Mucosa of descending colon (tissue), 3 donors: ENCODE measurements at regions not wholly inside any gene's neighbourhood (a gene's known extent, or its start where the extent isn't known, plus 50 kb on each side); places are given as distances from the start of the nearest gene placed in this dataset.

Experiments used
- ATAC-seq: fragments of 200-7000 bp; cut with Tn5 transposase; one replicate; pipeline ENCODE4 v1.9.1; 2020; ENCODE audit warnings: mild to moderate bottlenecking, moderate library complexity
- DNase-seq, 3 donors: peaks; one replicate each; pipeline ENCODE4 v3.0.0-alpha.2; 2020
- H3K36me3 ChIP-seq: fragments of 200-600 bp; one replicate; pipeline ENCODE4 v1.8.0; 2021; ENCODE audit warnings: low read depth, mild to moderate bottlenecking
- H3K4me1 ChIP-seq: fragments of 200-600 bp; one replicate; pipeline ENCODE4 v1.8.0; 2021; ENCODE audit warnings: low read depth, mild to moderate bottlenecking
- H3K4me3 ChIP-seq: fragments of 200-600 bp; one replicate; pipeline ENCODE4 v1.8.0; 2021; ENCODE audit warnings: mild to moderate bottlenecking
- H3K9me3 ChIP-seq: fragments of 200-600 bp; one replicate; pipeline ENCODE4 v1.8.0; 2021; ENCODE audit warnings: mild to moderate bottlenecking
- intact Hi-C, 2 donors: fragments of 100-400 bp; cut with DNase I in 1 of 2; cut with micrococcal nuclease in 1 of 2; formaldehyde crosslinking; loops; one replicate each; pipeline versions ENCODE4 v1.11.0 to v1.11.1; 2022; cut with DNase I, micrococcal nuclease
- TF ChIP-seq, protein P1 (sequence below): fragments of 200-600 bp; IDR thresholded peaks from one replicate; pipeline ENCODE4 v1.8.0; 2022; ENCODE audit warnings: antibody characterized with exemption, mild to moderate bottlenecking
- donor health status: DM: no; HTN: no; CAD: no; lungs with moderate emphysema.
- donor health status: DM: no; HTN: no; CAD: no.
- donor health status: DM: no; HTN: yes; CAD: no.

DNA sequence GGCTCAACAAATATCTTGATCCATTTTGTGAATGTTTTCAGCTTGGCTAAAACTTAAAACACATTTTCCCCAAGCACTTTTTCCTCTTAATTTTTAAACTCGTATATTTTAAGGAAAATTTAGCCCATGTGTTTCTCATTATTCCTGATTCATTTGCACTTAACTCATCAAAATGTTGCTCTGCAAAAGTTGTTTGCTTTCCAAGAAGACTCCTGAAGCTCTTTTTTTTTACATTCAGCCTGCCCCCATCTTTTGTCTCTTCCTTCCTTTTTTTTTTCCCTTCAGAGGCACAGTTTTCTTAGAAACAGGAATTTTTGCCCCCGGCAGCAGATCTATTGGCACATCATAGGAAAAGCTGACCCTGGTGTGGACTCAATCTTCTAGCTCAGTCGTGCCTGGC, 155.0 kb upstream of the SALL1 start:
- H3K9me3 ChIP-seq = no peaks in the 10 kb centered on the region
- no peaks in the 10 kb centered on the region for H3K36me3 ChIP-seq
- no peak overlapping the region for H3K4me3 ChIP-seq
- intact Hi-C loops = no loop called here
- H3K4me1 ChIP-seq = no peaks in the 10 kb centered on the region
- ATAC-seq (no peak), DNase-seq (no peak)
- TF ChIP-seq, protein P1, sequence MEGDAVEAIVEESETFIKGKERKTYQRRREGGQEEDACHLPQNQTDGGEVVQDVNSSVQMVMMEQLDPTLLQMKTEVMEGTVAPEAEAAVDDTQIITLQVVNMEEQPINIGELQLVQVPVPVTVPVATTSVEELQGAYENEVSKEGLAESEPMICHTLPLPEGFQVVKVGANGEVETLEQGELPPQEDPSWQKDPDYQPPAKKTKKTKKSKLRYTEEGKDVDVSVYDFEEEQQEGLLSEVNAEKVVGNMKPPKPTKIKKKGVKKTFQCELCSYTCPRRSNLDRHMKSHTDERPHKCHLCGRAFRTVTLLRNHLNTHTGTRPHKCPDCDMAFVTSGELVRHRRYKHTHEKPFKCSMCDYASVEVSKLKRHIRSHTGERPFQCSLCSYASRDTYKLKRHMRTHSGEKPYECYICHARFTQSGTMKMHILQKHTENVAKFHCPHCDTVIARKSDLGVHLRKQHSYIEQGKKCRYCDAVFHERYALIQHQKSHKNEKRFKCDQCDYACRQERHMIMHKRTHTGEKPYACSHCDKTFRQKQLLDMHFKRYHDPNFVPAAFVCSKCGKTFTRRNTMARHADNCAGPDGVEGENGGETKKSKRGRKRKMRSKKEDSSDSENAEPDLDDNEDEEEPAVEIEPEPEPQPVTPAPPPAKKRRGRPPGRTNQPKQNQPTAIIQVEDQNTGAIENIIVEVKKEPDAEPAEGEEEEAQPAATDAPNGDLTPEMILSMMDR = no peak

- Histone ChIP-seq H3K36me3 (no peaks in the 10 kb centered on the region), H3K4me3 (no peak overlapping the region), H3K9me3 (no peaks in the 10 kb centered on the region), H3K4me1 (no peaks in the 10 kb centered on the region)
- TF ChIP-seq, protein P1 = no peak
- intact Hi-C loops = no loop called here
- no peak for DNase-seq
- ATAC-seq = no peak
Observed at GRCh38 chr16:51305337-51305736, 154.3 kb upstream of the SALL1 start.

DNA sequence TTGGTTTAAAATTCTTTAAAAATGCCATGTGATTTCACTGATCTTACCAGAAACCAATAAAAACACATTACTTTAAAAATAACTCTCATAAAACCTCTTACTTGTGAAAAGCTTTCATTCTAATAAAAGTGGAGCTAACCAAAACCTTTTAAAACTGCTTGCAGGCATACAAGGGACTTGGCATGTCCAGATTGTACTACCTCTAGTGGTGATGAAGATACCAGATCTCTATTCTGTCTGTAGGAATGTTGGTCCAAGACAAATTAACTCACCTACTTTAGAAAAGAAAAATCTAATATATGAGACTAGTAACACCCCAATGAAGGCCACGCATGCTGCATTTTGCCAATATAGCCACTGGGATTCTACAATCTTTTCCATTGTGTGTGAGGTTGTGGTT, 151.0 kb upstream of the SALL1 start:
- H3K36me3 ChIP-seq = no peaks in the 10 kb centered on the region
- ATAC-seq (no peak), DNase-seq (no peak)
- no peak overlapping the region for H3K4me3 ChIP-seq
- intact Hi-C loops = no loop called here
- TF ChIP-seq, protein P1 = no peak
- peaks cover 3% of the 10 kb centered on the region for H3K9me3 ChIP-seq
- H3K4me1 ChIP-seq = no peaks in the 10 kb centered on the region

- Histone ChIP-seq H3K4me1 (no peaks in the 10 kb centered on the region), H3K4me3 (no peak overlapping the region), H3K9me3 (peaks cover 3% of the 10 kb centered on the region), H3K36me3 (no peaks in the 10 kb centered on the region)
- intact Hi-C loops = no loop called here
- no peak for DNase-seq
- TF ChIP-seq, protein P1 = no peak
- ATAC-seq = no peak
Observed at GRCh38 chr16:51298800-51299199, 147.7 kb upstream of the SALL1 start.

- no peaks in the 10 kb centered on the region for H3K36me3 ChIP-seq
- no peaks in the 10 kb centered on the region for H3K9me3 ChIP-seq
- intact Hi-C loops = no loop called here
- no peak overlapping the region for H3K4me3 ChIP-seq
- ATAC-seq = no peak
- TF ChIP-seq, protein P1 = no peak
- H3K4me1 ChIP-seq = no peaks in the 10 kb centered on the region
- DNase-seq = no peak
Observed at GRCh38 chr16:51290442-51291285, 139.6 kb upstream of the SALL1 start.
